Hematopoietic multipotent progenitor cell treated with erythropoietin and hydrocortisone succinate and interleukin-3 and kit ligand, for 6 days (in vitro differentiated cells): ENCODE measurements at regions not wholly inside any gene's neighbourhood (a gene's known extent, or its start where the extent isn't known, plus 50 kb on each side); places are given as distances from the start of the nearest gene placed in this dataset.
A peak's percentile ranks its signal among the peaks of the same experiment; 100 is the strongest.

Experiments used
- DNase-seq: peaks from one replicate; pipeline ENCODE4 v3.0.0-alpha.2; 2015

DNA sequence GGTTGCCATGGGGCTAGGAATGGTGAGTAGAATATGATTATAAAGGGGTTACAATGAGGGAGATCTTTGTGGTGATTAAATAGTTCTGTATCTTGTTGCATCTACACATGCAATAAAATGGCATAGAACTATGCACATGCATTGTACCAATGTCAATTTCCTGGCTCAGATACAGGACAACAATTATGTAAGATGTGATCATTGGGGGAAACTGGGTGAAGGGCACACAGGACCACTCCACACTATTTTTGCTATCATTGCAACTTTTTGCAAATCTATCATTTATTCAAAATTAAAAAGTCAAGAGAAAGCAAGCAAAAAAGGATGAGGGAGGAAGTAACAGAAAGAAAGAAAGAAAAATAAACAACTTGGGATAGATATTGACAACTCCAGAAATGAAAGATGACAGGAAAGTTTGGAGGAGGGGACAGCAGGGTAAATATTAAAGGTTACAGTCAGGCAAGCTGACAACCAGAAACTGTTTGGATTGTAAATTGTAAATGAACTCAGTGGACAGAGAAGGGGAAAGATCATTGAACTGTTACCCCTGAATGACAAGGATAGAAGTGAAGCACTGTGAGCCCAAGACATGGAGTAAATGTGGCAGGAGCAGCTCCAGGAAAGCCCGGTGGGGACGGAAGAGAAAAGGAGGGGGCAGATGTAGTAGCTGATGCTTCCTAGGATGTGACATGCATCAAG lies 499.6 kb upstream of the JARID2 start:
- no peak for DNase-seq

GRCh38 chr6:14747881-14748520 lies 497.9 kb upstream of the JARID2 start:
- DNase-seq: peak; percentile 24

DNA sequence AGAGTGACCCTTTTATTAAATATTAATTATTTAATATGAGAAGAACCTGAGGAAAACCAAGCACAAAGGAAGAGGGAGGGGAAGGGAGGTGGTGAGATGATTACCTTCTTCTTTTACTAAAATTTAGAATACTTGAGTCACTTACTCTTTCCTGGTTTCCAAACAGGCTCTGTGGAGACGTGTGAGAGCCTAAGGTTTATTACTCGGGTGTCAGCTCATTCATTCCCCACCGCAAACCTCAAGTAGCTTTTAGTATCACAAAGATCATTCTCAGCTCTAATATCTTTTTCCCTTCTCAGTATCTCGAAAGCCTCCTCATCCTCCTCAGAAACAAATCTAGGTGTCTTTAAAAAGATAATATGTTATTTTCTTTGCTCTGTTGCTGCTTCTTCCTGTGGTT lies 497.2 kb upstream of the JARID2 start:
- DNase-seq: no peak

DNA sequence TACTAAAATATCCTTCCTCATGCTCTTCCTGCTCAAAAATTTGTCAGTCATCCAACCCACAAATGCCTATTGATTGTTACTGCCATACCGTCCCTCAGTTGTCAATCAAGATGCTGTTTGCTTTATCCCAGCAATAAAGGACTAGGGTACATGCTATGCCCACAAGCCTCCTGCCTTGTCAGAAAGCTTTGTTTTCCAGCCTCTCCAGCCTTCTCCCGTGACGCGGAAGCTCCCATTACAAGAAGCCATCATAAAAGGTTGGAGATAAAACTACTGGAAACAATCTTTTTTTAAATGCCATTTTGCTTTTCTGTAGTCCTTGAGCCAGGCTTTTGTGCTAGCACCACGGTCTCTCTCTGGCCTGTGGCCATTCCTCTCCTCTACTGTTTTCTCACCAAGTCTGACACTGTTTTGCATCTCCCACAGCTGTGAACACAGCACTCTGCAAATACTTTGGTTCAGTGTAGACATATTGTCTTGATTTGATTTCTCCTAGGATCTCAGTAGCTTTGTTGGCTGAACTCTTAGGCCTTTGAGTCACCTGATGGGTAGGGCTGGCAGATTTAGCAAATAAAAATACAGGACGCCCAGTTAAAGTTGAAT lies 495.7 kb upstream of the JARID2 start:
- no peak for DNase-seq

GRCh38 chr6:14751645-14752175 lies 494.2 kb upstream of the JARID2 start:
- DNase-seq: no peak

- no peak for DNase-seq
These were observed 490.9 kb upstream of the JARID2 start for GRCh38 chr6:14754751-14755513.

- DNase-seq: no peak
These were observed 489.5 kb upstream of the JARID2 start for GRCh38 chr6:14756340-14756739.

GRCh38 chr6:14757014-14757413 lies 488.9 kb upstream of the JARID2 start:
- no peak for DNase-seq

DNA sequence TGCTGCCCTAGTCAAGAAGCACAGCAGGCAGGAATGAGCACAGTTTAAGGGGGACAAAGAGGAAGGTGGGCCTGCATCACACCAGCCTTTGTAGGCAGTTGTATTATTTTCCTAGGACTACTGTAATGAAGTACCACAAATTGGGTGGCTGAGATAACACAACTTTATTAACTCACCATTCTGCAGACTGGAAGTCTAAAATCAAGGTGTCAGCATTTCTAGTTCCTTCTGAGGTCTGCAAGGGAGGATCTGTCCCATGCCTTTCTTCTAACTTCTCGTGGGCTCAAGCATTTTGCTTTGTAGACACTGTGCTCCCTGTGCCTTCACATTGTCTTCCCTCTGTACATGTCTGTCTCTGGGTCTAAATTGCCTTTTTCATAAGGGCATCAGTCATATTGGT lies 488.5 kb upstream of the JARID2 start:
- no peak for DNase-seq

DNA sequence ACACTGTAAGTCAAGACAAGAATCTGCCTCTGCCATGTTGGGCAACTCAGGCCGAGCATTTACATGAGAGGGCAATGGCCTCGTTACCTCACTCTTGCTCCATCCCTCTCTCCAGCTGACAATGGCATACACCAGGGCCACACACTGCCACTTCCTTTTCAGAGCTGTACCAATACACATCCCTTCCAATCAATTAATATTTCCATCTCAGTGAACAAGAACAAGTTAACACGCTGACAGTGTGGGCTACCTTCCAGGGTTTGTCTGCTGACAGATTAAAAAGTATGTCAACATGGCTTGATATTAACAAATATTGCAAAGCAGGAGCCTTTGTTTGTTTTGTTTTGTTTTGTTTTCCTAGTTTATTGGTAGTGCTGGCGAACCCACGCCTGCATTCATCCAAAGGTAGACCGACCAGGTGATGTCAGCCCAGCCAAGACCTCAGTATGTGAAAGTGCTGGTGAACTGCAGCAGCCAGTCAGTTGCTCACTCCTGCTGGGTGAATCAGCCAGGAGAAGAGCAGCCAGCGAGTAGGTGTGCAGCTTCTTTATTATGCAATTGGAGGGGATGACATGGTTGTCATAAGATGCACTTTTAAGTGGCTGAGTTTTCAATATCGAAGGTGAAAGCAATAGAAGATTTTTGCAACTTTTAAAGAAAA lies 487.3 kb upstream of the JARID2 start:
- DNase-seq: peak; percentile 39

GRCh38 chr6:14759976-14760672 lies 485.7 kb upstream of the JARID2 start:
- no peak for DNase-seq

DNA sequence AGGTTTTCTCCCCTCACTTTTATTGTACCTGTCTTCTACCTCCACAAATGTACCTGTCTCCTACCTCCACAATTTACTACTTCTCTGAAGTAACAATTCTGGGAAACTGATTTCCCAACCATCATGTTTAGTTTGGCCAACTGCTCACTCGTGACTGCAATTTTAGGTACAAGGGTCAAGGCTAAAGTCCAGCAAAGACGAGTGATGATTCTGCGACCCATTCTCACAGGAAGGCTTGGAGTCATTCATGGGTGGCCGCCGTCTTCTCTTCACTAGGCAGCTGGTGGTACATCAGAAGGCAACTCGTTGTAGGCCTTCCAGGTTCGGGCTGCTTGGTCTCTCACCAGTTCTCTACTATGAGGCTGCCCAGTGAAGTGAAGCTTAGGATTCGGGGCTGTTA lies 483.8 kb upstream of the JARID2 start:
- DNase-seq: no peak

- no peak for DNase-seq
These were observed 482.7 kb upstream of the JARID2 start for GRCh38 chr6:14763139-14763538.

GRCh38 chr6:14763616-14764015 lies 482.3 kb upstream of the JARID2 start:
- no peak for DNase-seq

DNA sequence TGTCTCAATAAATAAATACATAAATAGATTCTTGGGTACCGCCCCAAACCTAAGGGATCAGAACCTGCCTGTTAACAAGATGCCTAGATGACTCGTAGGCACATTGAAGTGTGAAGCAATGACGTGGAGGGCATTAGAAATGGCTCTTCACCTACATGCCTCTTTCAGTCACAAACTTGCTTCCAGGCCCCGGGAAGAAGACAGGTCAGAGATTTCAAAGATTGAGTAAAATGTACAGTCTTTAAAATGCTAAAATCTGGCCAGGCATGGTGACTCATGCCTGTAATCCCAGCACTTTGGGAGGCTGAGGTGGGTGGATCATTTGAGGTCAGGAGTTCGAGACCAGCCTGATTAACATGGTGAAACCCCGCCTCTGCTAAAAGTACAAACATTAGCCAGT lies 480.8 kb upstream of the JARID2 start:
- DNase-seq: no peak

DNA sequence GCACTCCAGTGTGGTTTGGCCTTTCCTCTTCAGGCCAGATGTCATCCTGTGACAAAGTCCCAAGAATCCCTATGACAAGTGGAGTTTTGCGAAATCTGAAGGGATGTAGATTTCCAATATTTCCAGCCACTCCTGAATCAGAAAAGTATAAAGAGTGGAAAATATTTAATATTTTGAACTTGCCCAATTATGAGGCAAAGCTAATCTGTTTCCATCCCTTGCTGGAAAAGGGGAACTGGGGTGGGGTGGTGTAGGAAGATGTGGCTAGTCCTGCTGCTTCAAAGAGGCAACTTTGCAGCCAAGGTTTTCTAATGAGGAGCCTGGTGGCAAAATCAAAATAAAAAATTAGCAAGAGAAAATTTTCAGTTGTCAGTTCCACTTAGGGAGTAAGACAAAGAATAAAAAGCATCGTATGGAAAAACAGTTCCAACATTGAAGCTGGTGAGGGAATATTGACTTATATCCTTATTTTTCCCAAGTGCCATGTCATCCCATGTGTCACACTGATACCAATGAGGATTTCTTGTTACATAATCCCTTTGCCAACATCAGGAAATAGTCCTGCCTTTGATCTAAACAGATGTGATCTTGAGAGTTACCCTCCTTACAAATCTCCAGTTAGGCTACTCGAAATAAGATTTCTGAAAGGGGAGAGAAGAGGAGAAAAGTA lies 480.0 kb upstream of the JARID2 start:
- no peak for DNase-seq

DNA sequence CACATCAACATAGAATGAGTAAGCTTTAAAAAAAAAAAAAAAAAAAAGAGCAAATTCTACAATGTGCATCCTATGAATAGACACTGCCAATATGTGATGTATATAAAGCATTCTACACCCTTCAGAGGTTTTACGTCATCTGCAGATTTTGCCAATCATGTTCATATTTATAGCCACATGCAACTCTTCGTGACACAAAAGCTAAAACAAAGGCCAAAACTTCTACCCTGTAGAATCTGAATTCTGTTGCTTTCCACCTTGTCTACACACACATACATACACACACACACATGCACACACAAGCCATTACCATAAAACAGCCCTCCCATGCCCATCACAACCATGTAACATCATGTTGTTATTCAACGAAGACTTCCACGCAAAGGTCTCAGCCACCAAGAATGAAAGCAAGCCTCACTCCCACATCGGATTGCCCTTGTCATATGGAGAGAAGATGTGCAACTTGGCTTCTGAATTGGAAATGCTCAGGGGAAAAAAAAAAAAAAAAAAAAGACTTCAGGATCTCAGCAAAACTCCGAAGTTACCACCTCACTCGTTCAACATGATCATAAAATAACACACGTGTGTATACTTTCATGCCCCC lies 479.4 kb upstream of the JARID2 start:
- no peak for DNase-seq

- DNase-seq: peak; percentile 30
These were observed 478.6 kb upstream of the JARID2 start for GRCh38 chr6:14767226-14767625.

- peak; percentile 51 for DNase-seq
These were observed 475.8 kb upstream of the JARID2 start for GRCh38 chr6:14770040-14770439.

GRCh38 chr6:14770572-14770971 lies 475.3 kb upstream of the JARID2 start:
- DNase-seq: no peak

GRCh38 chr6:14771016-14771415 lies 474.9 kb upstream of the JARID2 start:
- DNase-seq: no peak
